GM12865 (cell line): ENCODE measurements at regions not wholly inside any gene's neighbourhood (a gene's known extent, or its start where the extent isn't known, plus 50 kb on each side); places are given as distances from the start of the nearest gene placed in this dataset.

Experiments used
- DNase-seq: peaks from one replicate; pipeline ENCODE4 v3.0.0; 2010; ENCODE audit warnings: low read depth
- H3K4me3 ChIP-seq: 2 replicates; pipeline ENCODE4 v1.5.1; 2011; ENCODE audit warnings: mild to moderate bottlenecking, low read depth, low read length, control low read depth
- TF ChIP-seq, protein P1 (sequence below): IDR thresholded peaks from 2 replicates; pipeline ENCODE4 v1.5.1; 2011; ENCODE audit warnings: low read length, control low read depth, low read depth, inconsistent platforms; ENCODE audit not compliant: insufficient read depth; ENCODE audit errors: missing control alignments

DNA sequence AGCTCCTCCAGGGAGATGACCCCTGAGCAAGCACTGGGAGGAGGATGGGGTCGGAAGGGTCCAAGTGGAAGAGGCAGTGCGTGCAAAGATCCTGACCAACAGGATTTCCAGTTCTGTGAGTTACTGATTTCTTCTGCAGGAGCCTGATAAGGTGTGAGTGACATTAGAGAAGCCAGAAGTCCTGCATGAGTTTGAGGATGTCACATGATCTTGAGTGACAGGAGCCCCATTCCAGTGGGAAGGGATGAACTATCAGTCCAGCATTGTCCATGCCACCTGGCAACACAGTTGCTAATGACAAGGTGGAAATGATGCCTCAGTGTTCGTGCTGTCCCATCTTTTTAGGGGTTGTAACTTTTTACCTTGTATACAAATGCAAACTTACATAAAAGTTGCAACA is 285.1 kb upstream of the HDAC4 start:
- H3K4me3 ChIP-seq = no peak overlapping the region
- TF ChIP-seq, protein P1, sequence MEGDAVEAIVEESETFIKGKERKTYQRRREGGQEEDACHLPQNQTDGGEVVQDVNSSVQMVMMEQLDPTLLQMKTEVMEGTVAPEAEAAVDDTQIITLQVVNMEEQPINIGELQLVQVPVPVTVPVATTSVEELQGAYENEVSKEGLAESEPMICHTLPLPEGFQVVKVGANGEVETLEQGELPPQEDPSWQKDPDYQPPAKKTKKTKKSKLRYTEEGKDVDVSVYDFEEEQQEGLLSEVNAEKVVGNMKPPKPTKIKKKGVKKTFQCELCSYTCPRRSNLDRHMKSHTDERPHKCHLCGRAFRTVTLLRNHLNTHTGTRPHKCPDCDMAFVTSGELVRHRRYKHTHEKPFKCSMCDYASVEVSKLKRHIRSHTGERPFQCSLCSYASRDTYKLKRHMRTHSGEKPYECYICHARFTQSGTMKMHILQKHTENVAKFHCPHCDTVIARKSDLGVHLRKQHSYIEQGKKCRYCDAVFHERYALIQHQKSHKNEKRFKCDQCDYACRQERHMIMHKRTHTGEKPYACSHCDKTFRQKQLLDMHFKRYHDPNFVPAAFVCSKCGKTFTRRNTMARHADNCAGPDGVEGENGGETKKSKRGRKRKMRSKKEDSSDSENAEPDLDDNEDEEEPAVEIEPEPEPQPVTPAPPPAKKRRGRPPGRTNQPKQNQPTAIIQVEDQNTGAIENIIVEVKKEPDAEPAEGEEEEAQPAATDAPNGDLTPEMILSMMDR = no peak
- no peak for DNase-seq

DNA sequence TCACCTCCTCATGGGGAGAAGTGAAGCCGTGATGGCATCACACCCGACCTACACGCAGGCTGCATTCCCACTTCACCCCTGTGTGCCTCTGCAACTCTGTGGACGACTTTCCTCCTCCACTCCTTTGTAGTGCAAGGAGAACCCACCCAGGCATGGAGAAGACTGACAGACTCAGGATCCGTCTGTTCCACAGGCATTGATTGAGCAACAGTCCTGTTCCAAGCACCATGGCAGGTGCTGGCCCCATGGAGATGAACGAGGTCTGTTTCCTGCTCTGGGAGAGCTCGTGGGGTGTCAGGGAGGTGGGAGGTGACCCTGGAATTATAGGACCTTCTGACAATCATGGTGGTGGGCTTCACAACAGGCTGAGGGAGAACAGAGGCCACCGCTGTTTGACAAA is 284.7 kb upstream of the HDAC4 start:
- TF ChIP-seq, protein P1 = no peak
- no peak overlapping the region for H3K4me3 ChIP-seq
- no peak for DNase-seq

DNA sequence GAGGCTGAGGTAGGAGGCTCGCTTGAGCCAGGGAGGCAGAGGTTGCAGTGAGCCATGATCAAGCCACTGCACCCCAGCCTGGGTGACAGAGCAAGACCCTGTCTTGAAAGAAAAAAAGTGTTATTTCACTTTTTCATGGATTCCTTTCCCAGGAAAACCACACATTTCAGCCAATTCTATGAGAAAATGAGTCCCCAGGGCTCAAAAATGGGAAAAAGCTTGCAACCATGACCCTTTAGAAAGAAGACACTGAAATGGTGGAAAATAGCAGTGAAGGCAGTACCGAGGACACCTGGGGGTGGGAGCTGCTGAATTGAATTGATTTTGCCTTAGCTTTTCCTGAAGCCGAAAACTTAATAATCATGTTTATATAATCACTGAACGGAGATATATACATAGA is 284.2 kb upstream of the HDAC4 start:
- no peak overlapping the region for H3K4me3 ChIP-seq
- TF ChIP-seq, protein P1 = no peak
- no peak for DNase-seq

DNA sequence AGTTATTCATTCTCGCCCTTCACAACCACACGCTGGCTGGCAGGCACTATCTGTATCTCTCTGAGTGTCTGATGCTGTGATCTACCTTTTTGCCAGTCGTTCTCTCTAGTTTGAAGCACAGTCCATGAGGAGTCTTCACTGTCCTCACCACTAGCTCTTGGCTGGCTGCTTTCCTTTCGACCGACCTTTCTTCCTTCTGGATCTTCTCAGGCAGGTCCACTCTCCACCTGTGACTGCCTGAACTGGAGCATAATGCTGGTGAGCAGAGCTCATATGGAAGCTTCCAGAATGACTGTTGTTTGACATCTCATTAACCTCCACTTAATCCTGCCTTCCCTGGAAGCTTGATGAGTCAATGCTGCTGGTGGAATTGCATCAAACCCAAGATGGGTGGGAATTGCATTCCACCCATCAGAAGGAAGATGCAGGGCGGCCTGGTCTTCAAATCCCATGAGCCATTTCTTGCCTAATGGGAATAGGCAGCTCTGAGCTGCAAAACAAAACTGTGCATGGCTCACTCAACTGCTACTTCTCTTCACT is 283.5 kb upstream of the HDAC4 start:
- H3K4me3 ChIP-seq = no peak overlapping the region
- TF ChIP-seq, protein P1 = no peak
- no peak for DNase-seq

DNA sequence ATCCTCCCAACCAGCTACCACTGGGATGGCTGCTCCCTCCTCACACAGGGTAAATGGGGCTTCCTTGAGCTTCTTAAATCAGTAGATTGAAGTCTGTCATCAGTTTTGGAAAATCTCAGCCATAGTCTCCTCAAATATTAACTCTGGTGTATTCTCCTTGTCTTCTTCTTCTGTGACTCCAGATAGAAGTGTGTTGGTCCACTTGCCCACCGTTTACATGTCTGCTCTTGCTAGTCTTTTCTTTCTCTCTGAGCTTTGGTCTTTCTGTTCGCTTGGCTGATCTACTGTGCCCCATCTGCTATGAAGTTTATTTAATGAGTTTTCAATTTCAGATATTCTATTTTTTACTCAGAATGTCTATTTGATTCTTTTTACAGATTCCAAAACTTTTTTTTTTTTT is 281.7 kb upstream of the HDAC4 start:
- TF ChIP-seq, protein P1 = no peak
- no peak for DNase-seq
- no peak overlapping the region for H3K4me3 ChIP-seq

DNA sequence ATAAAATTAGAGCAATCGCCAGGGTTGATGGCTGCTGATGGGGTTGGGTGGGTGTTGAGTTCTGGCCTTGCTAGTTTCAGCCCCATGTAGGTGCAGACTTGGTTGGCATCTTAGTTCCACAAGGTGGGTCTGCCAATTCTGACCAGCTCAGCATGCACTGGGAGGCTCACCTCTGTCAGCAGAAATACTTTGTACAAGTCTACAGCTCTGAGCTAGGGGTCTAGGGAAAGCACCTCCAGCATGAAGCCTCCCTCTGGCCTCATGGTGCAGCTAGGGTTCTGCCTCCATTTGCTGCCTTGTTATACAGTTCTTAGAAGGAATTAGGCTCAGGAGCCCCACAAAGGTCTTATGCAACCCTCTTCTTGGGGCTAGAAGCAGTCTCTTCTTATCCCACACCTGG is 278.9 kb upstream of the HDAC4 start:
- H3K4me3 ChIP-seq = no peak overlapping the region
- no peak for DNase-seq
- TF ChIP-seq, protein P1 = no peak

DNA sequence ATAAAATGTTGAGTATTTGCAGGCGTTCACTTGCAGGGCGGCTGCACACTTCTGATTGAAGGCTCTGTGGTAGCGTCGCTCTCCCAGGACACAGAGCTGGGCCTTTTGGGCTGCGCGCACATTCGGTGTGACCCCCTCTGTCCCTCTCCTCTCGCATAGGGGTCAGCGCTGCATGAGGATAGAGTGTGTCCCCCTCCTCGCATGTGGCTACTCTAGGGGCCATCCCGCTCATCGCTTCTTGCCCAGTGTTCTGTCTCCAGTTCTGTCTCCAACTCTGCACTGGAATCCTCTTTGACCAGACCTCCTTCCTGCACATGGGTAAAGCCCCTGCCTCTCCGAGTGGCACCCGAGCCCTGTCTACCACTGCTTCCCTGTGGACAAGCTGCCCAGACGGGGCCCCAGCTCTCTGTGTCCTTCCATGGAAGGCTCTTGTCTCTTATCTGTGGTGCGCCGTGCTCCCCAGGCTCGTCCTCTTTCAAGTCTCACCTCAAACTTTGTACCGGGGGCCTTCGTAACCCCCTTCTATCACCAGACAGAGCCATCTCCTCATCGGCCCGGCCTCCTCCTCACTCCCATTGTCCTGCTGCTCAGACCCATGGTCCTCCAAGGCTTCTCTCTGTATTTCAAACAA is 278.0 kb upstream of the HDAC4 start:
- DNase-seq = no peak
- H3K4me3 ChIP-seq = no peak overlapping the region
- TF ChIP-seq, protein P1 = no peak
